NCI-H1694 treated with DMSO at 0.1 percent for 48 hours (cell line): ENCODE measurements at regions not wholly inside any gene's neighbourhood (a gene's known extent, or its start where the extent isn't known, plus 50 kb on each side); places are given as distances from the start of the nearest gene placed in this dataset.
A peak's percentile ranks its signal among the peaks of the same experiment; 100 is the strongest.
"Not testable (repeated sequence)": the region's sequence is repeated elsewhere in the genome, so short reads cannot be mapped to it uniquely, and the experiment has no call there.

Experiments used
- DNase-seq: peaks from one replicate; lab custom pipeline; 2025; lab: John Stamatoyannopoulos, UW

DNA sequence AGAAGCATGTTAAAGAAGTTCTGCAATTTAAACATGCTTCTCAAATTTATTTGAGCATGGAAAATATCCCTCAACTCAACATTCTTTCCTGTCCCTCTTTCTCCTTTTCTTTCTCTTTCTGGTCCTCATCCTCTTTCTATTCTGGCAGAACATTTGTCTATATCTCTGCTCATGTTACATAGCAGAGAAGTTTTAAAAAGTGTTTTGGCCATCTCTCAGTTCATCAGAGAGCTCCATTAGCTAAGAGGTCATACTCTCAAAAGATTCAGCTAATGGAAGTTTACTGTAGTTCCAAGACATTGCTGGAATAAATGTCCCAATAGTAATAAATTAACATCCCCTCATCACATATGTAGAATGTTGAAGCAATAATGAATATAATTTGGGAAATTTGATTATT lies 53.5 kb downstream of the XCL2 start:
- DNase-seq, result no peak

DNA sequence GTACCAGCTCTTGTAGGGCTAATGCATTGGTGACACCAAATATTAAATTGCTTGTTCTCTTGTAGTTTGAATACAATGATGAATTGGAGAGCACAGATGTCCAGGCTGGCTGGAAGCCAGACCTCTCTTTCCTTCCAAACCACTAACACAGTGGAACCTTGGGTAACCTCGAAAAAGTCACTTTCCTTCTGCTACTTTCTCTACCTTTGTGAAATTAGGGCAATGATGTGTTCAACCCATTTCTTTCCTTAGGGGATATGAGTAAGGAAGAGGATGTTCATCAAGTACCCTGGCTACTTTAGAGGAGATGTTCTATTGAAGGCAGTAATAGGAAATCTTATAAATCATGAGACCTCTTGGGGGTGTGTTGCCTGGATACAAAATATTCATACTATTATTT lies 55.7 kb downstream of the XCL2 start:
- DNase-seq, result no peak

DNA sequence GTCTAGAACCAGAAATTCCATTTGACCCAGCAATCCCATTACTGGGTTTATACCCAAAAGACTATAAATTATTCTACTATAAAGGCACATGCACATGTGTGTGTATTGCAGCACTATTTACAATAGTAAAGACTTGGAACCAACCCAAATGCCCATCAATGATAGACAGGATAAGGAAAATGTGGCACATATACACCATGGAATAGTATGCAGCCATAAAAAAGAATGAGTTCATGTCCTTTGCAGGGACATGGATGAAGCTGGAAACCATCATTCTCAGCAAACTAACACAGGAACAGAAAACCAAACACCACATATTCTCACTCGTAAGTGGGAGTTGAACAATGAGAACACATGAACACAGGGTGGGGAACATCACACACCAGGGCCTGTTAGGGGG lies 57.0 kb downstream of the XCL2 start:
- not testable (repeated sequence) for DNase-seq

GRCh38 chr1:168485048-168485447 lies 58.7 kb downstream of the XCL2 start:
- no peak for DNase-seq

DNA sequence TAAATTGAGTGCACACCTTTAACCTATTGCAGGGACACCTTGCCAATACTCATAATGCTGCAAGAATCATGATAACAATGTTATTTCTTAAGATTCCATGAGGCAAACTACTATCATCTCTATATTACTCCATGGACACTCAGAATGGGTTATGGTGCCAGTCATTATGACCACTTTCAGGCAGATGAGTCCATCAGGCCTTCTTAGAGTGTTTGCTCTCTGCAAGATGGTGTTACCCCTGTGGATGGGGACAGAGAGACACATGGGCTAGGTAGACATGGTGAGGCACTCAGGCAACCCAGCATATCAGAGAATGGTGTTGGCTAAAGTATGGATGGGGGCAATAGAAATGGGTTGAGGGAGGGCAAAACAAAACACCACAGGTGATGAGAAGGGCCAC lies 59.7 kb downstream of the XCL2 start:
- DNase-seq, result no peak

DNA sequence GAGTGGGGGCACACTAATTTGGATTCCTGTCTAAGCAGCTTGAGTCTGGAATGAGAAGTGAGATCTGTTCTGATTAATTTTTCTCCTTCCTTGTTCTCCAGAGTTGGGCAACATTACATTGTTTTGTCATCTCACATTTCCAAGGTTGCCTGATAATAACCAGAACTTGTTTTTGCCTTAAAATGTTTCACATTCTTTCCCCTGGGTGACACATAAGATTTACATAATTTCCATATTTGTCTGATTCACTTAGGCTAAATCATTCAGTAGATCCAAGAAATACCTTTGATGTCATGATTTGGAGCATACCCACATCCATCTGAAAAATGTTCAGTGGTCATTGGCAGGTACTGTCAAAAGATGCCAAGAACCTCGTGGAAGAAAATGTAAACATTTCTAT lies 60.3 kb downstream of the XCL2 start:
- DNase-seq, result no peak

- DNase-seq, result no peak
These were observed 61.7 kb downstream of the XCL2 start for GRCh38 chr1:168482106-168482505.

DNA sequence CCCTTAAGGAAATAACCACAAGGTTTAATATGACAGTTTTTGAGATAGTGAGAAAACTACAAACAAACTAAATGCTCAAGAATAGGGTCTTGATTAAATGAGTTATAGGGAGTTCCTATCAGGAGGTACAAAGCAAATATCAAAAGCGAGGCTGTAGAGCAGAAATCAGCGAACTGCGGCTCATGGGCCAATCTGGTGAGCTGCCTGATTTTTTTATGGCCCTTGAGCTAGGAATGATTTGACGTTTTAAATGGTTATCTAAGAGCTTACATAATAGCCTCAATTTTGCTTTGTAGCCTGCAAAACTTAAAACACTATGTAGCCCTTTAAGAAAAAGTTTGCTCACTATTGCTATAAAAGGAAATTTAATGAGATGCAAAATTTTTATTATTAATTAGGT lies 62.2 kb downstream of the XCL2 start:
- no peak for DNase-seq

GRCh38 chr1:168480997-168481396 lies 62.8 kb downstream of the XCL2 start:
- no peak for DNase-seq

DNA sequence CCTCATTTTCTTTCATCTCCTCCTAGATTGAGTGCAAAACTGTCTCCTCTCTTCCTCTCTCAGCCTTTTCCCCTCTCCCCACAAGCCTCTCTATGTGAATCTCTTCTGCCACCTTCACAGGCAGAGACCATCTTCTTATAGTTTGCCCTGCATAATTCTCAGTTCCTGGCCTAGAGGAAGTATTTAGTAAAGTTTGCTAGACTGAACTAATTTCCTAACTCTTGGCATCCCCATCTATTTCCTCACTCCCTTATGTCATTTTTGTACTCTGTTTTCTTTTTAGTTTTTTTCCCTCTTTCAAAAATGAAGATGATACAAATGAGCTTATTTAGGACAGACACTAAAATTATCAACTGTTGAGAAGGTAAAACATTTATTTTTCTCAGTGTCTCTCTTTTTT lies 66.0 kb downstream of the XCL2 start:
- DNase-seq, result no peak

GRCh38 chr1:168476588-168477385 lies 67.0 kb downstream of the XCL2 start:
- no peak for DNase-seq

DNA sequence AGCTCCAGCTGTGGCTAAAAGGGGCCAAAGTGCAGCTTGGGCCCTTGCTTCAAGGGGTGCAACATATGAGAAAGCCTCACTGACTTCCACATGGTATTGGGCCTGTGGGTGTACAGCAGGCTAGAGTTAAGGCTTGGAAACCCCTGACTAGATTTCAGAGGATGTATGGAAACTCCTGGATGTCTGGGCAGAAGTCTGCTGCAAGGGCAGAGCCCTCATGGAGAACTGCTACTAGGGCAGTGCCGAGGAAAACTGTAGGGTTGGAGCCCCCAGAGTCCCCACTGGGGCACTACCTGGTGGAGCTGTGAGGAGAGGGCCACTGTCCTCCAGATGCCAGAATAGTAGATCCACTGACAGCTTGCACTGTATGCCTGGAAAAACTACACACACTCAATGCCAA lies 69.5 kb downstream of the XCL2 start:
- DNase-seq, result no peak

- DNase-seq, result no peak
These were observed 70.7 kb downstream of the XCL2 start for GRCh38 chr1:168473126-168473525.

- DNase-seq, result no peak
These were observed 71.6 kb downstream of the XCL2 start for GRCh38 chr1:168472223-168472622.

- peak; percentile 27 for DNase-seq
These were observed 72.8 kb downstream of the XCL2 start for GRCh38 chr1:168470901-168471431.

DNA sequence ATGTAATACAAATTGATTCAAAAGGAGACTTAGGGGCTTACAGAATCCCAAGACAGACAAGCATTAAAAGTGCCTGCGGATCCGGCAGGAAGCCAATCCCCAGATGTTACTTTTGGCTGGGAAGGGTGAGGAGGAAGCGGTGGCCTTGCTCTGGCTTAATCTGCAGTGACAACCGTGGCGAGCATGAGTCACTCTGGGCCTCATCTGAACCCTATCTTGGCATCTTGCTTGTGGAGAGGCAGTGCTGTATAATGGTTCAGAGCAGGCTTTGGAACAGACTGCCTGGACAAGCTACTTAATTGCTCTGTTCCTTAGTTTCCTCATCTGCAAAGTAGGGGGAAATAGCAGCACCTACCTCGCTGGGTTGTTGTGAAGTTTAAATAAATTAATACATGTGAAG lies 74.1 kb downstream of the XCL2 start:
- DNase-seq, result no peak

DNA sequence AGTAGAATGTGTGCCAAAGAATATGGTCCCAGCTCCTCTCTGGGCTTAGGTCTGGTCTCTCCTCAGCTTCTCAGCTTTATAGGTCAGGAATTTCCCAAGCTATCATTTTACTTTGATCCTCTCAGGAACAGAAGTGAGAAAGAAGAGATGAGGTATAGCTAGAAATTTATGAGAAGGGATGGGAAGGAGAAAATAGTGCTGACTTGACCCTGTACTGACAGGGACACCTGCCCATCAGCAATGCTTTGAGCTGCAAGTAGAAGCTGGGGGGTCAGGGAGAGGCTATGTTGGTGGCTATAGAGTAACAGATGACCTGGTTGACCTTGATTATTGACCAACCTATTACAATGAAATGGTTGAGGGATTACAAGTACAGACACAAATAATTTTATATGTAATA lies 75.0 kb downstream of the XCL2 start:
- no peak for DNase-seq

GRCh38 chr1:168468042-168468809 lies 75.6 kb downstream of the XCL2 start:
- no peak for DNase-seq

GRCh38 chr1:168467452-168467851 lies 76.3 kb downstream of the XCL2 start:
- no peak for DNase-seq

- DNase-seq, result no peak
These were observed 77.1 kb downstream of the XCL2 start for GRCh38 chr1:168466714-168467131.

DNA sequence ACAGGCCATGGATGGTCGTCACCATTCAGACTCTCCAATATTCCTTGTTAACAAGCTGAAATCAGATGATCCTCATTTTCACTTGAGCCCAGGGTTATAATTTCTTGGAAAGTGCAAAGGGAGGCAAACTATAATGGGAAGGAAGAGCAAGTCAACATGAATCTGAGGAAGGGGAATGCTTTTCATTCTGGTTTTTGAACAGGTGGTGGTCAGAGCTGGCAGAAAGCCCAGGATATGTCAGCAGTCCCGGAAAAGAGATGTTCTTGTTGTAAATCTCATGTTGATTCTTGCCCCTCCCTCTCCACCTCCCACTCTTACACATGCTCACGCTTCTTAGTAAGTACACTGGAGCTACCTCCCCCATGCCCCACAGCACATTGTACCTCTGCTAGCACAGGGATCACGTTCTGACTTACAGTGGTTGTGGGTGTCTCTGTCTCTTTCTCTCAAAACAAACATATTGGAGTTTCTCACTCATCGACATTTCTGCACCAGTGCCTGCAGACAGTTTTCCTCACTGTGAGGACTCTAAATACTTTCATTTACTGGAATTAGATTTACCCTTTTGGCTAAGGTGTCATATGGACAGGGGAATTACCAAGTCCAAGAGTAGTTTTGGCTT lies 77.6 kb downstream of the XCL2 start:
- peak; percentile 43 for DNase-seq

DNA sequence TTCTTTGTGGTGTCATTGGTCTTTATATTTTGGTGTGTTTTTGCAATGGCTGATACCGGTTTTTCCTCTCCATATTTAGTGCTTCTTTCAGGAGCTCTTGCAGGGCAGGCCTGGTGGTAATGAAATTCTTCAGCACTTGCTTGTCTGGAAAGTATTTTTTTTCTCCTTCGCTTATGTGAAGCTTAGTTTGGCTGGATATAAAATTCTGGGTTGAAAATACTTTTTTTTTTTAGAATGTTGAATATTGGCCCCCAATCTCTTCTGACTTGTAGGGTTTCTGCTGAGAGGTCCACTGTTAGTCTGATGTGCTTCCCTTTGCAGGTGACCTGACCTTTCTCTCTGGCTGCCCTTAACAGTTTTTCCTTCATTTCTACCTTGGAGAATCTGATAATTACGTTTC lies 82.7 kb downstream of the XCL2 start:
- DNase-seq, result not testable (repeated sequence)

DNA sequence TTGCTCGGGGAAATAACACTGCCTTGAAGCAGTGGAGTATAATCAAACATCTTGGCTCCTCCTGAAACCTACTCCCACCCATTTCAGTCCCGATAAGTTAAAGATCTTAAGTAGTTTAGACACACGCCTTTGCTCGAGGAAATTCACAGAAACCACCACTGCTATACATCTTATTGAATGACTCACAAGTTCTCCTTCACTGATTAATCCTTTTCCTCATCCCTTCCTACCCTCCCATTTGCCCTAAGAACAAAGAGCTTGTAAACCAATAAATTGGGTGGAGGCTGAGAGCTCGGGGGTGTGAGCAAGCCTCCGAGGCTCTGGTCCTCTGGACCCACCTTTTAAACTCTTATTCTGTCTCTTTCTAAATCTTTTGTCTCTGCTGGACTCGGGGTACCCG lies 86.5 kb downstream of the XCL2 start:
- not testable (repeated sequence) for DNase-seq
